ENCODE measurements at regions not wholly inside any gene's neighbourhood (a gene's known extent, or its start where the extent isn't known, plus 50 kb on each side); places are given as distances from the start of the nearest gene placed in this dataset.

GRCh38 chr11:42412590-42412989 is 899.2 kb upstream of the API5 start:
- no peak for TF ChIP-seq POLR2A (IDR thresholded peaks at IDR 0.05; ENCODE audit: low read depth)
- TF ChIP-seq CTCF (IDR thresholded peaks at IDR 0.05) = no peak

Measured in esophagus muscularis mucosa (tissue), 3 donors.